ENCODE measurements at regions not wholly inside any gene's neighbourhood (a gene's known extent, or its start where the extent isn't known, plus 50 kb on each side); places are given as distances from the start of the nearest gene placed in this dataset.

GRCh38 chr14:89724628-89724960 is 229.9 kb downstream of the EFCAB11 start:
- H3K4me3 ChIP-seq, result no peak overlapping the region
- intact Hi-C loops (cut with micrococcal nuclease; ENCODE audit: unreplicated experiment), result no loop called here

GRCh38 chr14:89723930-89724627 is 230.5 kb downstream of the EFCAB11 start:
- intact Hi-C loops (cut with micrococcal nuclease; ENCODE audit: unreplicated experiment), result no loop called here
- no peak for DNase-seq
- no TSS peak for BruUV-seq (replicated peaks)
- Histone ChIP-seq H3F3A (ENCODE audit: insufficient read depth, low read depth) (no peaks in the 10 kb centered on the region), H3K27ac (no peak overlapping the region), H3K27me3 (ENCODE audit: insufficient read depth, low read depth) (peaks cover 49% of the 10 kb centered on the region; the same call in 1 of the 2 replicates), H3K9me3 (ENCODE audit: insufficient read depth, low read depth) (no peaks in the 10 kb centered on the region), H3K4me2 (no peak overlapping the region), H3K4me1 (replicated peaks; ENCODE audit: insufficient read depth) (no peaks in the 10 kb centered on the region), H3K4me3 (no peak overlapping the region), H3K36me3 (ENCODE audit: low read depth) (no peaks in the 10 kb centered on the region), H4K20me1 (ENCODE audit: insufficient read depth) (no peaks in the 10 kb centered on the region), H3K9me2 (ENCODE audit: insufficient read depth) (no peaks in the 10 kb centered on the region), H2AFZ (no peak overlapping the region), H3K79me2 (ENCODE audit: low read depth) (no peaks in the 10 kb centered on the region)
- POLR2A ChIA-PET (ENCODE audit: unreplicated experiment), result no interaction called here
- CTCF ChIA-PET, result no interaction called here
- TF ChIP-seq EZH2 (IDR thresholded peaks at IDR 0.05; ENCODE audit: low read depth), result no peak
- no peak for TF ChIP-seq CTCF (conservative IDR thresholded peaks at IDR 0.05)

More at GRCh38 chr14:89724628-89724960, 229.9 kb downstream of the EFCAB11 start:
- Histone ChIP-seq H3K9me3 (ENCODE audit: insufficient read depth, low read depth) (no peaks in the 10 kb centered on the region), H2AFZ (no peak overlapping the region), H3K27ac (no peak overlapping the region), H3K4me1 (replicated peaks; ENCODE audit: insufficient read depth) (no peaks in the 10 kb centered on the region), H3K4me2 (no peak overlapping the region), H3K9me2 (ENCODE audit: insufficient read depth) (no peaks in the 10 kb centered on the region), H4K20me1 (ENCODE audit: insufficient read depth) (no peaks in the 10 kb centered on the region), H3K27me3 (ENCODE audit: insufficient read depth, low read depth) (peaks cover 47% of the 10 kb centered on the region; the same call in 1 of the 2 replicates), H3K79me2 (ENCODE audit: low read depth) (no peaks in the 10 kb centered on the region), H3F3A (ENCODE audit: insufficient read depth, low read depth) (no peaks in the 10 kb centered on the region), H3K36me3 (ENCODE audit: low read depth) (no peaks in the 10 kb centered on the region)
- BruUV-seq (replicated peaks), result no TSS peak
- DNase-seq, result no peak
- ChIA-PET POLR2A (ENCODE audit: unreplicated experiment) (no interaction called here), CTCF (no interaction called here)
- TF ChIP-seq CTCF (conservative IDR thresholded peaks at IDR 0.05), result no peak
- TF ChIP-seq EZH2 (IDR thresholded peaks at IDR 0.05; ENCODE audit: low read depth), result no peak

- ChIA-PET POLR2A (ENCODE audit: unreplicated experiment) (no interaction called here), CTCF (no interaction called here)
- no peaks in the 10 kb centered on the region for H3K4me1 ChIP-seq (replicated peaks; ENCODE audit: insufficient read depth)
- no peaks in the 10 kb centered on the region for H3K36me3 ChIP-seq (ENCODE audit: low read depth)
- H3K9me2 ChIP-seq (ENCODE audit: insufficient read depth), result no peaks in the 10 kb centered on the region
- H3K9me3 ChIP-seq (ENCODE audit: insufficient read depth, low read depth), result no peaks in the 10 kb centered on the region
- no peaks in the 10 kb centered on the region for H3K79me2 ChIP-seq (ENCODE audit: low read depth)
- no peaks in the 10 kb centered on the region for H3F3A ChIP-seq (ENCODE audit: insufficient read depth, low read depth)
- no TSS peak for BruUV-seq (replicated peaks)
- no peaks in the 10 kb centered on the region for H4K20me1 ChIP-seq (ENCODE audit: insufficient read depth)
- intact Hi-C loops (cut with micrococcal nuclease; ENCODE audit: unreplicated experiment), result no loop called here
- peaks cover 52% of the 10 kb centered on the region; the same call in 1 of the 2 replicates for H3K27me3 ChIP-seq (ENCODE audit: insufficient read depth, low read depth)
- TF ChIP-seq EZH2 (IDR thresholded peaks at IDR 0.05; ENCODE audit: low read depth) (no peak), CTCF (conservative IDR thresholded peaks at IDR 0.05) (no peak)
- H2AFZ ChIP-seq, result no peak overlapping the region
- DNase-seq, result no peak
- H3K27ac ChIP-seq, result no peak overlapping the region
- no peak overlapping the region for H3K4me3 ChIP-seq
- H3K4me2 ChIP-seq, result no peak overlapping the region
These were observed 232.6 kb downstream of the EFCAB11 start for GRCh38 chr14:89721956-89722355.
